ENCODE measurements at regions not wholly inside any gene's neighbourhood (a gene's known extent, or its start where the extent isn't known, plus 50 kb on each side); places are given as distances from the start of the nearest gene placed in this dataset.
A peak's percentile ranks its signal among the peaks of the same experiment; 100 is the strongest.

DNA sequence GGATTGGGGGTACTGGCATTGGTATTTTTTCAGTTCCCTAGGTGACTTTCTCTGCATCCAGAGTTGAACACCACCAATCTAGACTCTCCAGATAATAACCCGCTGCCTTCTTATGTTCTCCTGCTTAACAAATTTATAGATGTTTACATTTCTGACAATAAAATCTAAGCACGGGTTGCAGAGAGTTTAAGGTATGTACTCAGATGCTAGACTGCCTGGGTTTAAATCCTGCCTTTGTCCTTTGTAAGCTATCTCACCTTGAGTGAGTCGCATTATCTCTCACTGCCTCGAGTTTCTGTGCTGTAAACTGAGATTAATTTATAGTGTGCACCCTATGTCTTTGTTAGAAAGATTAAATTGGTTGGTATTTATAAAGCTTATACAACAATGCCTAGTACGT is 131.4 kb upstream of the ARGLU1 start:
- TF ChIP-seq, protein P1, sequence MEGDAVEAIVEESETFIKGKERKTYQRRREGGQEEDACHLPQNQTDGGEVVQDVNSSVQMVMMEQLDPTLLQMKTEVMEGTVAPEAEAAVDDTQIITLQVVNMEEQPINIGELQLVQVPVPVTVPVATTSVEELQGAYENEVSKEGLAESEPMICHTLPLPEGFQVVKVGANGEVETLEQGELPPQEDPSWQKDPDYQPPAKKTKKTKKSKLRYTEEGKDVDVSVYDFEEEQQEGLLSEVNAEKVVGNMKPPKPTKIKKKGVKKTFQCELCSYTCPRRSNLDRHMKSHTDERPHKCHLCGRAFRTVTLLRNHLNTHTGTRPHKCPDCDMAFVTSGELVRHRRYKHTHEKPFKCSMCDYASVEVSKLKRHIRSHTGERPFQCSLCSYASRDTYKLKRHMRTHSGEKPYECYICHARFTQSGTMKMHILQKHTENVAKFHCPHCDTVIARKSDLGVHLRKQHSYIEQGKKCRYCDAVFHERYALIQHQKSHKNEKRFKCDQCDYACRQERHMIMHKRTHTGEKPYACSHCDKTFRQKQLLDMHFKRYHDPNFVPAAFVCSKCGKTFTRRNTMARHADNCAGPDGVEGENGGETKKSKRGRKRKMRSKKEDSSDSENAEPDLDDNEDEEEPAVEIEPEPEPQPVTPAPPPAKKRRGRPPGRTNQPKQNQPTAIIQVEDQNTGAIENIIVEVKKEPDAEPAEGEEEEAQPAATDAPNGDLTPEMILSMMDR (IDR thresholded peaks at IDR 0.05; ENCODE audit: control insufficient read depth, extremely low read depth, insufficient read depth) = no peak
- no peak overlapping the region for H3K4me3 ChIP-seq (ENCODE audit: low read depth, low read length)
- peak; percentile 75 for DNase-seq (ENCODE audit: low read depth)

DNA sequence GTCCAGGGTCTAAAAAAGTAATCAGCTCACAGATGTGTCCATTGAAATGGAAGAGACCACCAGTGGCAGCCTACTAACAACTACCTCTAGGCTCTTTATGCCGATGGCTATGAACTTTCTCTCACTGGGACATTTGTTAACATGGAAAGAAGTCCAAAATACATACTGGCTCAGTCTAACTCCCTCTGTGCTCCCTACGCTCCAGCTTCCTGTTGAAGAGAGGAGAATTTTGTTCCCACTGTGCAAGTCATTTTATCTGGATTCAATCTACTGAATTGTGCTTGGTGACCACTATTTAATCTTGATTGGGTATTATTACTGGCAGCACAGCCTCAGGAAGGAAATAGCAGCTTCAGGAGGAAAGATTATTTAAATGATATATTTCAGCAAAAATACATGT is 128.8 kb upstream of the ARGLU1 start:
- no peak for DNase-seq (ENCODE audit: low read depth)
- H3K4me3 ChIP-seq (ENCODE audit: low read depth, low read length) = no peak overlapping the region

DNA sequence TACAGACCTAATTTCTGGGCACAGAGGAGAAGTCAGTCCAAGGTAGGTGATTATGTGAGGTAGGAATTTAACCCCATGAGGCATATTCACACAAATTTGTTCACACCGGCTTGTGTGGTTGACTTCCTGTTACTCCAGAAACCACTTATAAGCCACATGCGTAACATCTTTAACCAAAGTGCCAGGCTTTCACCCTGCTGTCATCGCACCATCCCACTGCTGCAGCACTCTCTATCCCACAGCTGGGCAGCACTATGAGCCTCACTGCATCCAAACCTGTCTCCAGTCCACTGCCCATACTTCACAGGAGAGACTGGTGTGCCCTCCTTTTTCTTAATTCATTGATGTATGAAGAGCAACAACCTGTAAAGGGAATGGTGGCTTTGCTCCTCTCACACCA is 128.2 kb upstream of the ARGLU1 start:
- DNase-seq (ENCODE audit: low read depth) = no peak
- TF ChIP-seq, protein P1 (IDR thresholded peaks at IDR 0.05; ENCODE audit: control insufficient read depth, extremely low read depth, insufficient read depth) = no peak
- H3K4me3 ChIP-seq (ENCODE audit: low read depth, low read length) = no peak overlapping the region

More for the DNA sequence above, 128.8 kb upstream of the ARGLU1 start:
- TF ChIP-seq, protein P1 (IDR thresholded peaks at IDR 0.05; ENCODE audit: control insufficient read depth, extremely low read depth, insufficient read depth) = no peak

DNA sequence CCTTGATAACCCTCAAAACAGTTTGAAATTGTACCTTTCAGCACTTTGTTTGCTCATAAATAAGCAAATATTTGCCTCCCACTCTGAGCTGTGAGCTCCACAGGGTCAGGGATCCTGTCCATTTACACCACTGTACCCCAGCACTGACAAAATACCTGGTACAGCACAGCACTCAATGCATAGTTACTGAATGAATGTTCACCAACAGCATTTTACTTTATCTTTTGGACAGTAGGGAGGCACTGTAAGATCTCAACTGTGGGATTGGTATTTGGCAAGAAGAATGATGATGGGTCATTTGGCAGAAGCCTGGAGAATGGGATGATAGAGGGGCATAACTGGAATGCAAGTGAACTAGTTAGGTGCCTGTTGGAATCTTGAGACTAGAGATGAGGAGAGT is 127.2 kb upstream of the ARGLU1 start:
- DNase-seq (ENCODE audit: low read depth) = no peak
- TF ChIP-seq, protein P1 (IDR thresholded peaks at IDR 0.05; ENCODE audit: control insufficient read depth, extremely low read depth, insufficient read depth) = no peak
- no peak overlapping the region for H3K4me3 ChIP-seq (ENCODE audit: low read depth, low read length)

DNA sequence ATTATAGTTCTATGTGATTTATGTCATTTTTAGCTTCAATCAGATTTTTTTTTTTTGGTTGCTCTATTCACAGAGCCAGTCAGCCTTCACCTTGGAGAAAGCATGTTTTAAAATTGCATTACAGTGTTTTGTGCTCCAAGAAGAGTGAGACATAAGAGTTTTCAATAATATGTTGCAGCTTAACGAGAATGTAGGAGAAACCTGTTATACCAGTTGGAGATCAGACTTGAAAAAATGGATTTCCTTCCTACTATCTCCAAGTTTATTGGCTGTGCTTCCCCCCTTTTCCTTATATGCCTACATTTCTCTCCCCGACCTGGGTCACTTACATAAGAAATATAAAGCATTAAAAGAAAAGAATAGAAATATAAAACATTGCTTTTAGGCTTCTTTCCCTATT is 123.9 kb upstream of the ARGLU1 start:
- no peak overlapping the region for H3K4me3 ChIP-seq (ENCODE audit: low read depth, low read length)
- no peak for DNase-seq (ENCODE audit: low read depth)
- TF ChIP-seq, protein P1 (IDR thresholded peaks at IDR 0.05; ENCODE audit: control insufficient read depth, extremely low read depth, insufficient read depth) = no peak

DNA sequence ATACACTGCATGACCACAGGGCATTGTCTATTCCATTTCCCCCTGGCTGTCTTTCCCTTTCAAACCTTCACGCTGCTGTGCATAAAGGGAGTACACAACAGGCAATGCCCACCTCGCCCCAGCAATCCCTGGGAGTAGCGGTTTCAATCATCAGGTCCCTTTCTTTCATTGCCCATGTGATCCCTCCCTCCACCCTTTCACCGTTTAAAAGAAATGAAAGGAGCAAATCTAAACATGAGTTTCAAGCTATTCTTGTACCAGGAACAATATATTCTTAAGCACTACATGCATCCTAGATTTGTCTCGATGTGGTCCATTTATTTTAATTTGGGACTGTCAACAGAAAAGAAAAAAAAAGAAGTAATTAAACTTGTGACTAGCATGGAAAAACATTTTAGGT is 123.4 kb upstream of the ARGLU1 start:
- TF ChIP-seq, protein P1 (IDR thresholded peaks at IDR 0.05; ENCODE audit: control insufficient read depth, extremely low read depth, insufficient read depth) = no peak

DNA sequence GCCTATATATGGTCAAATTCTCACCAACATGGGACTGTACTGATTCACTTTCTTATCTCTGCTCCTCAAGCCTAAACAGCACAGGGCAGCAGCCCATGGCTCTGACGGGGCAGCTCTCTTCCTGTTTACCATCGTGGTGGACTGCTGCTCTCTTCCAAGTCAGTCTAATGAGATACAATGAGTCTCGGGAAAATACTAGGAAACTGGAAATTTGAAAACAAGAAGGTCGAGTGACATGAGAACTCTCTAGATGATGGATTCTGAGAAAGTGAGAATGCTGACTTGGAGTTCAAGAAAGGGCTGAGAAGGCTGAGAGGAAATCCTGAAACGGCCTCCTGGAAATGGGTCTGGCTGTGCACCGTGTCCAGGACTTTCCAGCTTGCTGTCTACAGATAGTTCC is 122.8 kb upstream of the ARGLU1 start:
- TF ChIP-seq, protein P1 (IDR thresholded peaks at IDR 0.05; ENCODE audit: control insufficient read depth, extremely low read depth, insufficient read depth) = no peak
- no peak for DNase-seq (ENCODE audit: low read depth)
- no peak overlapping the region for H3K4me3 ChIP-seq (ENCODE audit: low read depth, low read length)

More for the DNA sequence above, 123.4 kb upstream of the ARGLU1 start:
- DNase-seq (ENCODE audit: low read depth) = no peak
- no peak overlapping the region for H3K4me3 ChIP-seq (ENCODE audit: low read depth, low read length)

All from LNCaP clone FGC (cell line).